NCI-H2227 (cell line): ENCODE measurements at regions not wholly inside any gene's neighbourhood (a gene's known extent, or its start where the extent isn't known, plus 50 kb on each side); places are given as distances from the start of the nearest gene placed in this dataset.

ENCODE experiments used
- DNase-seq: peaks from one replicate; lab custom pipeline; 2025; ENCODE audit not compliant: unreplicated experiment; lab: John Stamatoyannopoulos, UW

DNA sequence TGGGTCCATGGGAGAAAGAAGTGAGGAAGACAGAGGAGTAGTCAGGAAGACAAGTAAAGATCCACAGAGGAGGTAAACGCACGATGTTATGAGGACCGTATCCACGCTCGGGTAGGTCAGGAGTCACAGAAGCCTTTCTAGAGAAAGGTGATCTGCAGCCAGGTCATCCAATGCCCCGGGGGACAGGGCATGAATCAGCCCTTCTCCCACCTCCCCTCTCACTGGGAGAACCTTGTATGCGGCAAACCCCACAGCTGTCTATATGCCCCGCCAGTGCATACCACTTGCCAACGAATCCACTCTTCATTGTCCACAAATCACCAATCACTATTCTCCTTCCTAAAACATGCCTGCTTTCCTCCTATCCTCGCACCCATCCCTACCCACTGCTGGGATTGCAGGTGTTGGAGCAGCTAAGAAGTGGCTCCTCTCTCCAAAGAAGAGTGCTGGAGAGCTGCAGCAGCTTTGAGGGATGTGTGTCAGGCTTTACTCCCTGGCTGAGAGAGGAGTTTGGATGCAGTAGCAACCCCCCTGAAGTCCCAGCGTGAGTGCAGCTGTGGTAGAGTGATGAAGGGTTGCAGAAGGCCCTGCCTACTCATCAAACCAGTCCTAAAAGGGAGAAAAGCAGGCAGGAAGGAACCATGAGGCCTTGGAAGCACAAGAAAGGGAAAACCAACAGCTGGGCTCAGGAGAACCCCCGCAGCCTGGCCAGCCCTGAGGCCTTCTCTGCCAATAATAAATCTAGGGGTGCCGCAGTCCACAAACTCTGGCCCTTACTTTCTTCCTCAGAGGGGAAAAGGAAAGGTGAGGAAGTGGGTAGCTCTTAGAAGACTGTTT lies 102.2 kb upstream of the GADD45A start:
- DNase-seq: no peak

DNA sequence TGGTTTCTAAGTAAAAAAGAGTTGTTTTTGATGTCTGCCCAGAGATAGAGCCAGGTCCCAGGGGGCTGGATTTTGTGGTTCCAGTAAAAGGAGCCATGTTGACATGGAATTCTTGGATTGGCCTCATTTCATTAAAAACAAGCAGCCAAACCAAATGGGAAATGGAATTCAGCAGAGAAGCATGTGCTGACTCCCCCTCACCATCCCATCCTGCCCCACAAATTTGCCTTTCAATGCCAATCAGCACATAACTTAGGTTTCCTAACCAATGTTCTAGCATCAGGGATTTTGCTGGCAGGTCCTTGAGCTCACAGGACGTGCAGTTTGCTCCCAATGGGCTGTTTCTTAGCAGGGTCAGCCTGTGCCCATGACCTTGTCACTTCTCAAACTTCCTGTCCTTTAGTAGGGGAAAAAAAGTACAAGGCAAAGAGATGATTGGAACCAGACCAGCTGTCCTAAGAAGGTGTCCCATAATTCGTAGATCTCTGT lies 101.5 kb upstream of the GADD45A start:
- no peak for DNase-seq

DNA sequence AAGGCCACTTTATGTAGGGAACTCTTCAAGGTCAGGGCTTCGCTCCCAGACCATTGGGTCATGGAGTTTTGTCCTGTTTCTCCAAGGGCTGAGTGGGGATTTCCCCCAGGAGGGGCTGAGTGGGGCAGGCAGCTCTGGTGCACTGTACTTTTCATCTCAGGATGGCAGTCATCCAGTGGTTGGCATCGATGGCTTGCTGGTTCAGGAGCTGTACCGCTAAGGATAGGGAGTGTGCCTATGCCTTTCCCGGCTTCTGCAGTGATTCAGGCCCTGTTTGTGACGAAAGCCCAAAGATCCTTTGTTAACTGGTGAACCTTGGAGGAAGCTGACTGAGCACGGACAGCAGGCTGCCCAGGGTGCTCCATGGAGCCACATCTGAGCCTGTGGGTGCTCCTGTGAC lies 100.1 kb upstream of the GADD45A start:
- DNase-seq: no peak

DNA sequence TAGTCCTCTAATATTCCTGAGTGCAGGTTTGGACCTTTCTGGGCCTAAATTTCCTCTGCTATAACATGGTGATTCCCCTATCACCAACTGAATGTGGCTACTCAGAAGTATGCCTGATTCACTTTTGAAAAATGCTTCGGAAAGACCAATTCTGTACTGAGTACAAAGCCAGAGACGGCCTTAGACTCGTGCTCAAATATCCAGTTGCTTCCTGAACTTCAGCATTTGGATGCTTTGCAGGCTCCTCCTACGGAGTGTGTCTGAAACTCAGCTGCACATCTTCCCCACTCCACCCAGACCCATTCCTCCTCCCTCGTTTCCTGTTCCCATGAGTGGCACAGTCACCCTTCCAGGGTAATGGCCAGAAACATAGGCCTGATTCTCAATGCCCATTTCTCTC lies 98.4 kb upstream of the GADD45A start:
- DNase-seq: no peak

DNA sequence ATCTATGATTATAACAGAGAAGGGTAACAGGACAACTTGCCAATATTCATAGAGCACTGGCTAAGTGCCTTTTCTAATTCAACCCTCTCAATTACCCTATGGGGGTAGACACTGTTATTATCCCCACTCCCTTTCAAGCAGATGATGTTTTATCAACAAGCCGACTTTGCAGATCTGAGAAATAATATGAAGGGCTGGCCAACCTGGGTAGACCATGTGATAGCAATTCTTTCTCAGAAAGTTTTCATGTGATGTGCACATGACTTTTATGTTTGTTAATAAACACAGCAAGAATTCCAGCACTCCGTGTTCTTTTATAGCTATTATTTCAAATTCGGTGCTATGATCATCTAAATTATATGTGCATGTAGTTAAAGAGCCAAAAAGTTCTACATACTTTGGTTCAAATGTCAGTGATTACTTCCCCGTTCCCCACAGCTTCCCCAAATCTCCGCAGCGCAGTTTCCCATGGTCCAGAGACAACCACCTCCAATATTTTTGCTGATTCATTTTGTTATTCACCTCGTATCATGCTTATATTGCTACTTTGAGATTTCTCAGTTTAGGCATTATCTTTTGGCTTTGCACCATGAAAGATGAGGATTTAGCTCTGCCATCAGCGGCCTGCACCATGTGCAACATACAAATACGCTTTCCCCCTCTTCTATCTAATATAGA lies 96.7 kb upstream of the GADD45A start:
- peak; percentile 58 for DNase-seq

DNA sequence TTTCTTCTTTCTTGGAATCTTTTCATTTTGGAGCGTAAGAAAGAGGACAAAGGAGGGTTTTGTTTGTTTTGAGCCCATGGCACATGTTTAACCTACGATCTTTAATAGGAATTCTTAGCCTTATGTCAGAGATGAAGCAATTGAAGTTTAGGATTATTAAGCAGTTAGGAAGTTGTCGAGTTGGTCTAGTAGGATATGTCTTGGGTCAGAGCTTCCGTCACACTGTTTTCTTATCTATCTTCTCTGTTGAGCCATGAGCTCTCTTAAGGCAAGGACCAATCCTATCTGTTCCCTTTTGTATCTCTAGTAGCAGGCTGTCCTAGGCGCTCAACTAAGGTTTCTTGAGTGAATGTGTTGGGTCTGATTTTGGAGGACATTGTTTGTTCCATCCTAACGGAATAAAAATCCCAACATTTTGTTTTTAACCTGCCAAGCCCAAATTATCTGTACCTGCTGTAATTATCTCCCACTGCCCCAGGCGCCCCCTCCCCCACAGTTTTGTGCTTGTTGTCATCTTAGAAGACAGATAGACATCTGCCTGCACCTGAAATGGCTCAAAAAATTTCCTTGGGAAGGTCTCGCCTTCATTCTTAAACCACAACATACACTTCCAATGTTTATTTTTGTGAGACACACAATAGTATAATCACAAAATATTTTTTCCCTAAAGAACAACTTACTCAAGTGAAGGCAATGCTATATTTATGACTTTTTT lies 95.3 kb upstream of the GADD45A start:
- no peak for DNase-seq

DNA sequence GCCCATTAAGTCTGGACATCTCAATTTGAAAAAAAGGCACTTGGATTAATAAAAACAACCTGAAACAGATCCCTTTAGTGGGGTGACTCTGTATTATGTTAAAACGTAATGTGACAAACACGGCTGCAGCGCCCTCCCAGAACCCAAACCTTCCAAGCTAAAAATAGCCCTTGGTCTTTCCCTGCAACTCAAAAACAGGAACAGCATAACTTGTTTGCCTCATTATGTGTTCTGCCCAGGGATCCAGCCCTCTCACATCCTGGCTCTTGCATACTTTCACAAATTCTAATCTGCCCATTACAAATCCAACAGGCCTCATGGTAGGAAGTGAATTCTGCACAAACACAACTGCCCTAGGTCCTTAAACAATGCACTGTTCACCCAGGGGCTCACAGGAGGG lies 94.7 kb upstream of the GADD45A start:
- DNase-seq: no peak

DNA sequence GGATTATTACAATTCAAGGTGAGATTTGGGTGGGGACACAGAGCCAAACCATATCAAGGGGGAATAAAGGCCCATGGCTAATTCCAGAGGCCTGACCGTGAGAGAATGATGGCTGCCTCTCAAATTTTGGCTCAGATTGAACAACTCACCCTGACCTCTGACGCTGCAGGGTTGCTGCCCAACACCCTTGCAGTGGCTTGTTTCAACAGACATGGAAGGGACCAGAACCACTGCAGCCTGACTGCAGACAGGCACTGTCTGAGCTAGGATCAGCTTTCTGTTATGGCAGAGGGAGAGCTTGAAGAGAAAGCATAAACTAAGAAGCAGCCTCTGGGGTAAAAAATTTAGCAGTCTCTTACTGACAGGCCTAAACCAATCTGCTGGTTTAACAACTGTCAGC lies 90.2 kb upstream of the GADD45A start:
- DNase-seq: no peak

DNA sequence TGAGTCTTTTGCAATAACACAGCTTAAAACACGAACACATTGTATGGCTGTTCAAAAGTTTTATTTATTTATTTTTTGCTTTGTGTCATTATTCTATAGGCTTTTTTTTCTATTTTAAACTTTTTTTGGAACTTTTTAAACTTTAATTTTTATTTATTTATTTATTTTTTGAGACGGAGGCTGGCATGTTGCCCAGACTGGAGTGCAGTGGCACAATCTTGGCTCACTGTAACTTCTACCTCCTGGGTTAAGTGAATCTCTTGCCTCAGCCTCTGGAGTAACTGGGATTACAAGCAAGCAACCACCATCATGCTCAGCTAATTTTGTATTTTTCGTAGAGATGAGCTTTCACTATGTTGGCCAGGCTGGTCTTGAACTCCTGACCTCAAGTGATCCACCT lies 88.3 kb upstream of the GADD45A start:
- no peak for DNase-seq

DNA sequence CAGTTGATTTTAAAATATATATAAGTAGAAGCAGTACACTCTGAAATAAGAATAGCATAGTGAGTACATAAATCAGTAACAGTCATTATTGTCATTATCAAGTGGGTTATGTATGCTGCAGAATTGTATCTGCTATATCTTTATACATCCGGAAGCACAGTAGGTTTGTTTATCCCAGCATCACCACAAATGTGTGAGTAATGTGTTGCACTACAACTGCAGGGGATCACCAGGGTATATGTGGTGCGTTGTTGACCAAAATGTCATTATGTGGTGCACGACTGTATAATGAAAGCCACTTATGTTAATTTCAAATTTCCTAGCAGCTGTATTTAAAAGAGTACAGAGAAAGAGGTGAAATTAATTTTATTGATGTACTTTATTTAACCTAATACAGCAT lies 87.7 kb upstream of the GADD45A start:
- no peak for DNase-seq

DNA sequence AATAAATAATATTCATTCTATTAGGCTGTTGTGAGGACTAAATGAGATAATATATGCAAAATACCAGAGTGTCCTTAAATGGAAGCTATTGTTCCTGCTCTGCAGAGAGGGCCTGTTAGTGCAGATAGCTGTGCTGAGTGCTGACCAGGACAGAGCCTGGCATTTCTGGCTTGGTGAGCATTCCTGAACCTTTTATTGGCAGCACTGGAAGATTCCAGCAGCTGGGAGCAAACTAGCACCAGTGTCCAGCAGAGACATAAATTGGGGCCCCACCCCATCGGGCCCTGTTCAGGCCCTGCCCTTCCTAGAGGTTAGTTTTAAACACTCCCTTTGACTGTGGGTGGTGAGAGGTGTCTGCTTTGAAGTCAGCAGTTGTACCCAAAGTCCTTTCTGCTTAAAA lies 85.9 kb upstream of the GADD45A start:
- DNase-seq: no peak

DNA sequence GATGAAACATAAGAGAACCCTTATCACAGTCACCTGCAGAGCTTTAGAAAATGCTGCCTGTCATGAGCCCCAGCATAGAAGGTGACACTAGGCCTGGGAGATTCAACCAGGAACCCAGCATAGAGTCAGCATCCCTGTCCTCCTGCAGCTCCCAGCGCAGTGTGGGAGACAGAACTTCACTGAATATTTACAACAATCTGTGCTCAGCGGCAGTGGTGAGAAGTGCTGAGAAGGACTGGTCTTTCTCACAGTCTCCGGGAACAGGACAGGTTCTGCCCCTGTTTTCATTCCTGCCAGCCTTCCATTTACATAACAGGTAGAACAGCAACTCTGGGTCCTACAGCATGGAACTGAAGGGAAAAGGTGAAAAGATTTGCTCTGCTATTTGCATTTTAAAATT lies 83.5 kb upstream of the GADD45A start:
- DNase-seq: no peak

DNA sequence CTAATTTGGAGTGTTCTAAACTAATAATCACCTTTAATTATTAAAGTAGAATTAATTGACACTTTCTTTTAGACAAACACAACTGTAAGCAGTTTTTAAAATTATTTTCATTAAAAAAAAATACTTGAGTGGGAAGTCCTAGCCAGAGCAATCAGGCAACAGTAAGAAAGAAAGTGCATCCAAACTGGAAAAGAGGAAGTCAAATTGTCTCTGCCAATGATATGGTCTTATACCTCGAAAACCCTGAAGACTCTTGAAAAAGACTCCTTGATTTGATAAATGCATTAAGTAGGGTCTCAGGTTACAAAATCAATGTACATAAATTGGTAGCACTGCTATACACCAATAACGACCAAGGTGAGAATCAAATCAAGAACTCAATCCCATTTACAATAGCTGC lies 83.0 kb upstream of the GADD45A start:
- no peak for DNase-seq

DNA sequence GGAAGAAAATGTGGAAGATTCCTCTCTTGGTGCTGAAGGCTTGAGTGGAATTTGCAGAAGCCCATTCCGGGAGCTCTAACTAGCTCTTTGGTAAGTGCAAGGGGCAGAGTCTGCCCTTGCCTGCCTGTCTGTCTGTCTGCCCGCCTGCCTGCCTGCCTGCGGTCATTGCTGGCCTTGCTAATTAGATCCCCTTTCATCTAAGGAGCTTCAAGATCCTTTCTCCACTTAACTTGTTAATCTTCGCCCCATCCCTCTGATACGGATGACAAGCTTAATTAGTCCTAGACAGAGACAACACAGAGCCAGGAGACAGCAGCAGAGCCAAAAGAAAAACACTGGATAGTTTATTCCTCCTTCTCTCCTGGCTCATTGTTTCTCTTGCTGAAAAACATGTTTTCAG lies 80.2 kb upstream of the GADD45A start:
- DNase-seq: no peak

DNA sequence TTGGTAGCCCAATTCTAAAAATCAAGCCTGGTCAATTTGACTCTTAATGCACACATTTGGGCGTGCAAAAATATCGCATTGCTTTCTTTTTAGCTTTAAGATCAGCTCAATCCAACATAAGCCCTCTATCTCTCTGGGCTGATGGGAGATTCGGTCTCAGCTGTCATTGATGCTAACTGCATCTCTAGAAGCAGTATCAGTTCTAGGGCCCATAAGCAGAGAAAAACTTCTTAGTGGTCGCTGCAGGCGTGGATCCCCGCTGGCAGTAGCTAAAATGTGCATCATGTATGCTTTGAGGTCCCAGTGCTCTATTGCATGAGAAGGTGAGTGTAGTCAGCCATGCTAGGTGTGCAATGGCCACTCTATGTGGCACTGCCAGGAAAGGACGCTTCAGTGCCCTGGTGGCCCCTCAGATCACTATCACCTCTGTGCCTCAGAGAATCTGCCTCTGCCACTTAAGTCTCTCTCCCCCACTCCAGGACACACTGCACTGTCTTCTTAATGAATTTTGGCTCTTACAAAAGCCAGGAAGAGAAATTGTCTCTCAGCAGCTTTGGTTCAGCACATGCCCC lies 79.7 kb upstream of the GADD45A start:
- no peak for DNase-seq

DNA sequence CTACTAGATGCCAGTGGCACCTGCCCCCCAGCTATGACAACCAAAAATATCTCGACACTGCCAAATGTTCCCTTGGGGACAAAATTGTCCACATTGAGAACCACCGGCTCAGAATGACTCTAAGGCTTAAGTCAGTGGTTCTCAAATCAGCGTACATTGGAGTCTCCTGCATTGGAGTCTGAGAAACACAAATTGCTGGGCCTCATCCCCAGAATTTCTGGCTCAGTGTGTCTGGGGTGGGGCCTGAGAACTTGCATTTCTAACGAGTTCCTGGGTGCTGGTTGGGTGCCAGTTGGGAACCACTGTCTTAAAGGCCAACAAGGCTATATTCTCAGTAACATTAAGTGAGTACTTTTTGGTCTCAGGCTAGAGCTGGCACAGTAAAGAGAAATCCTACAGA lies 77.7 kb upstream of the GADD45A start:
- DNase-seq: no peak

DNA sequence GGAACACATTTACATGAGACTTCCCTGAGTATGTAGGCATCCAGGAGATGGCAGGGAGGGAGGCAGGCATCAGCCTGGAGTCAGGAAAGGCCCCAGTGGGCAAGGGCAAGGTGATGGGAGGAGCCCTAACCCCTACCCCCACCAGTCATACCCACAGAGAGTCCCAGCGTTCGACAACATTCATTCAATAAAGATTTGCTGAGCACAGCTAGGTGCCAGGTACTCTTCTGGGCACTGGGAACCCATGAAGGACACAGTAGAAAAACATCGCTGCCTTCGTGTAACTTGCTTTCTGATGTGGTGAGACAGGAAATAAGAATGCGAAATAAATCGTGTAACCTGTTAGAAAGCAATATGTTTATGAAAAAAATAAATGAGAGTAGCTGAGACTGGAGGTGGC lies 77.3 kb upstream of the GADD45A start:
- no peak for DNase-seq

DNA sequence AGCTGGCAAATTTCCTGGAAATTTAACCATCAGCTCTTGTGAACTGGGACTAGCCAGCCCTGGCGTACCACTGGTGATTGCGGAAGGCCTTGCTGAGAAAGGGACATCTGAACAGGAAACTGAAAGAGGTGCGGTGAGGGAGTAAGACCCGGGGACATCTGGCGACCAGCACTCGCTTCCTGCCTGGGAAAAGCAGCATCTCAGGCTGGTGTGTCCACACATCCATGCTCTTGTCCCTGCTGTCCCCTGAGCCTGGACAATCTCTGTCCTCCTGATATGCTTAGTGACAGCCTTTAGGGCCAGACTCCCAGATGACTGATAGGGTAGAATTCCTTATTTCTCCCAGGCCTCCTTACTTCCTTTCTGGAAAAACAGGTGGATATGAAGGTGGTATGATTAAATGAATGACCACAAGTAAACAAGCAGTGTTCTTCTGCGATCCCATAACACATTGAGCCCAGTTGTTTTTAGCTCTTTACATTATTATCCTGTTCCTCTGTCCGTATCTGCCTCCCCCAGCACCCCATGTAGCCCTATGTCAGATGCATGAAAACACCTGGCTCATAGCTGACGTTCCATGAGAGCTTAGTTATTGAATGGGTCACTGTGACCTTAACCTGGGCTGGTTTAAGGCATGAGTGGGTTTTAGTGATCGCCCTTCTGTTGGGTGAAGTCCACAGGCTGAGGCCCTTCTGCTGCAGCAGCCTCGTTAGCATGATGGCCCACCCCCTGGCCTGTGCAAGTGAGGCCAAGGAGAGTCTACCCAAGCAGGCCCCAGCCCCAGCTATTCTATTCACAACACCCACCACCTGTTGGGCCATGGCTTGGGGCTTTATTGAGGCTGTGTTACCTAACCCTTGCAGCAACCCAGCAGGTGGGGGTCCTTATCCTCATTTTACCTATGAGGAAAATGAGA lies 76.1 kb upstream of the GADD45A start:
- DNase-seq: no peak

DNA sequence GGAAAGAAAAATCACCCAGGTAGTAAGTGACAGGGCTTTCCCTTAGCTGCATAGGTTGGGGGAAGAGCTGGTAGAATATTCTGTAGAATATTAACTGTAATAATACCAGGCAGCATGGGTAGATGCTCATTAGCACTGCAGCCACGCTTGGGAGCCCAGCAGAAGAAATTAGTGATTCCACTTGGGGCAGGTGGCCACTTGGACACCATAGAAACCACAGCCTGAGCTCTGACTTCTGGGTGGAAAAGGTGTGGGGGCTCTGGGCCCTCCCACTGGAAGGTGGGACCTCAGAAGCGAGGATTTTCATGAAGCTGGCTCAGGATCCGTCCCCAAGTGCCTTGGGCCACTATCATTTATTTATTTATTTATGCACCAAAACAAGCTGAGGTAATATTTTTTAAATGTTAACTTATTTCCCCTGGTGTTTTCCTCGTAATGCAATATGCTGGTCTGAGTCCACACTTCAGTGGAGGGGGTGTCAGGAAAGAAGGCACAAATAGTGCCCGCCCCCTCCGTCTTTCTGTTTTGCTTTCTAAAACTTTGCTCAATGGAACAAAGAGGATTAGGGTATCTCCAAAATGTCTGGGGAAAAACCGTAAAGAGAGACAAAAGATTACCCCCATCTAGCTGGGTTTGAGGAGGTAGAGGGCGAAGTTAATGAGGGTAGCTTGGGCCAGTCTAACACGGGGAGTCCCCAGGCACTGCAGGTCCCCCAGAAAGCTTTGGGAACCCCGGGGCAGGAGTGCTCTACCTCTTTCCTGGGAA lies 75.2 kb upstream of the GADD45A start:
- no peak for DNase-seq

DNA sequence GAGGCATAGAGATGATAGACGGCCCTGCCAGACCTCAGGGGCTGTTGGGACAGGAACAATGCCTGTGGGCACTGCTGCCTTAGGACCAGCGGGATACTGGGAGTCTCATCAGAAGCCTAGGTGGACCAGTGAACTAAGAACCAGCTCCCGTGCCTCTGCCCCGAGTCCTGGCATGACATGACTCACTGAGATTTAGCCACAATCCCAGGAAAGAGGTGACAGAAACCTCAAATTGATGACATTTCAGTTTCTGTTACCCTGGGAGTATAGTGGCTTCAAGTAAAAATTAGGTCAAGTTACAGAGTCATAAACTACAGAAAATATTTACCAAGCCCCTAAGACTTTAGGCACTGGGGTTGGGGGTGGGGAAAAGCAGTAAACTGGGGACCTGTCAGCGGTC lies 74.6 kb upstream of the GADD45A start:
- no peak for DNase-seq
